HuH-7.5 (cell line): ENCODE measurements at regions not wholly inside any gene's neighbourhood (a gene's known extent, or its start where the extent isn't known, plus 50 kb on each side); places are given as distances from the start of the nearest gene placed in this dataset.
"Not testable (repeated sequence)": the region's sequence is repeated elsewhere in the genome, so short reads cannot be mapped to it uniquely, and the experiment has no call there.

ENCODE experiments used
- DNase-seq: peaks from one replicate; pipeline ENCODE4 v3.0.0; 2011; ENCODE audit warnings: low spot score

DNA sequence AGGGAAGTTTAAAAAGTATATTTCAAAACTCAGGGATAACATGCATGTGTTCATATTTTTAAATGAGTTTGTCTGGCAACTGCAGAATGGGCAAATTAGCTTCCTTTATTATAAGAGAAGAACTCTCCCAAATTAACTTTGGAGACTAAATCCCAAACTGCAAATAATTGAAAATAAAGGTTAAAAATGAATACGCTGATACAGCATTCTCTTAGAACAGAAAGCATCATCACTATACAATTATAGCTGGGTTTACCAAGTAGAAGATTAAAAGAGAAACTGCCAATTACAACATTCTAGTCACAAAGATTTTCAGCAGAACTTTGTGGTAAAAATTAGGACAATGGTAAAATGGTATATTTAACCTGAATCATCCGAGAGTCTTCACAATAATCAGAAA is 73.3 kb downstream of the OLFM4 start:
- DNase-seq: no peak

DNA sequence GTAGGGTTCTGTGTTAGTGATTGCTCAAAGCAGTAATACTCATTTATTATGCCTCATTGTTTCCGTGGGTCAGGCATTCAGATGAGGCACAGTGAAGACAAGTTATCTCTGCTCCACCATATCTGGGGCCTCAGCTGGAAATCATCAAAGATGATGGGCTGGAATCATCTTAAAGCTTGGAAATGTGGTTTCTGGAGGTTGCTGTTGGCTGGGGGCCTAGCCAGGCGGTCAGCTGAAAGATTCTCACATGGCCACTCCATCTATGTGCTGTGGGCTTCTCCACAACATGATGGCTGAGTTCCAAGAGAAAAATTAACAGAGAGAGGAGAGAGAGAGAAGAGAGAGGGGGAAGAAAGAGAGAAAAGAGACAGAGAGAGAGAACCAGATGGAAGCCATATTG is 75.5 kb downstream of the OLFM4 start:
- DNase-seq: no peak

GRCh38 chr13:53105477-53105876 is 76.9 kb downstream of the OLFM4 start:
- DNase-seq: no peak

DNA sequence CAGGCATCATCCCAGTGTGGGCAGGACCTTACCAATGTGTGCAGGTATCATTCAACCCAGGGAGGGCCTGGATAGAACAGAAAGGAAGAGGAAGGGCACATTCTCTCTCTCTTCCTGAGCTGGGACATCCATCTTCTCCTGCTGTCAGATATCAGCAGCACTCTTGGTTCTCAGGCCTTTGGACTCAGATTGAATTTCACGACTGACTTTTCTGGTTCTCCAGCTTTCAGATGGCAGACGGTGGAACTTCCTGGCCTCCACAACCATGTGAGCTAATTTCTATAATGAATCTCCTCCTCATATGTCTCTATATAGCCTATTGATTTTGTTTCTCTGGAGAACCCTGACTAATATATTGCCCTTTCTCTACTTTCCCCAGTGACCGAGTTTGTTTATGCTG is 77.3 kb downstream of the OLFM4 start:
- no peak for DNase-seq

DNA sequence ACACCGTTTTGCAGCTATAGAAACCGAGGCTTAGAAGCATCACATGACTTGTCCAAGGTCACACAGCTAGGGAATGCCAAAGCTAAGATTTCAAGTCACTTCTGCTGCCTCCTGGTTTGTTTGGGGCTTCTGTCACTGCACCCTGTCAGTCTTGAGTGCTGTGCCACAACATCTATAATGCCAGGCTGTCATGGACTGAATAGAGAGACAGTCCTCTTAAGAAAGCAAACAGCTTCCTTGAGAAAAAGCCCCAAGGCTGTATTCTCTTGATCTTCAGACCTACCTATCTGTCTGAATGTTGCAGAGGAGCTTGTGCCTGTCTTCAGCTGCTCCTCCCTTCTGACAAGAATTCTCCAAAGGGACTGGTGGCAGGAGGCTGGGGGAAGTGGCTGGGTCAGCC is 81.6 kb downstream of the OLFM4 start:
- no peak for DNase-seq

DNA sequence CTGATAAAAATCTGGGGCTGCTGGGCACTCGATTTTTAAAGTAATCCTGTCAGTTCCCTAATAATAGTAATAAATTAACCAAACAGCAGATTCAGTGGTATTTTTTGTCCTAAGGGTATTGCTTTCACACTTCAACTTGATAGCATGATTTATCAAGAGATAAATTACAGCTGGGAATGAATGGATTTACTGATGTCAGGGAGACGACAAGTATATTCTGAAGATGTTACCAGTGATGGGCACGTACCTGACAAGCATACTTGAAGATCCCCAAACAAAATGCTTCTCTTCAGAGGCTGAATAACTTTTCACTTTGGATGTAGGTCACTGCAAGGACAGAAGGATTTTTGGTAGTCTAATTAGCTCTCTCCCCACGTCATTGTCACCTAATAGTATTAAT is 82.0 kb downstream of the OLFM4 start:
- no peak for DNase-seq

DNA sequence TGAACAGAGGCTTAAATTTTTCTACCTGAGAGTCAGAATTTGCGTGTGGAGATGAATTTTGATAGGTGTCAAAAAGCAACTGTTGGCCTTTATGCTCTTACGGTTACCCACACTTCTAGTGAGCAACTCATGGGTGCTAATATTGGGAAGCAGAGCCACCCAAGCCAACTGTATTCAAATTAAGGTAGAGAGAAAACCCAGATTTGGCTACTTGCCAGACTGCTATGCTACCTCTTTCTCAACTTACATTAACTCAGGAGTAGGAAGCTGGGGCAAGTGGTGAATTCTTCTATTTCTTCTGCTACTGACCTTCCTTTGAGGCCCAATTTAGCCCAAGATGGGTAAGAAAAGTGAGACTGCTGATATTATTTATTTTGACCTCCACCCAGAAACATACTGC is 83.9 kb downstream of the OLFM4 start:
- no peak for DNase-seq

DNA sequence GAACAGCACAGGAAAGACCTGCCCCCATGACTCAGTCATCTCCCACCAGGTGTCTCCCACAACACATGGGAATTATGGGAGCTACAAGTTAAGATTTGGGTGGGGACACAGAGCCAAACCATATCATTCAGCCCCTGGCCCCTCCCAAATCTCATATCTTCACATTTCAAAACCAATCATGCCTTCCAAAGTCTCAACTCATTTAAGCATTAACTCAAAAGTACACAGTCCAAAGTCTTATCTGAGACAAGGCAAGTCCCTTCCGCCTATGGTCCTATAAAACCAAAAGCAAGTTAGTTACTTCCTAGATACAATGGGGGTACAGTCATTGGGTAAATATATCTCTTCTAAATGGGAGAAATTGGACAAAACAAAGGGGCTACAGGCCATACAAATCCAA is 88.4 kb downstream of the OLFM4 start:
- not testable (repeated sequence) for DNase-seq

GRCh38 chr13:53121131-53121773 is 92.6 kb downstream of the OLFM4 start:
- DNase-seq: no peak

GRCh38 chr13:53121919-53122318 is 93.3 kb downstream of the OLFM4 start:
- no peak for DNase-seq

DNA sequence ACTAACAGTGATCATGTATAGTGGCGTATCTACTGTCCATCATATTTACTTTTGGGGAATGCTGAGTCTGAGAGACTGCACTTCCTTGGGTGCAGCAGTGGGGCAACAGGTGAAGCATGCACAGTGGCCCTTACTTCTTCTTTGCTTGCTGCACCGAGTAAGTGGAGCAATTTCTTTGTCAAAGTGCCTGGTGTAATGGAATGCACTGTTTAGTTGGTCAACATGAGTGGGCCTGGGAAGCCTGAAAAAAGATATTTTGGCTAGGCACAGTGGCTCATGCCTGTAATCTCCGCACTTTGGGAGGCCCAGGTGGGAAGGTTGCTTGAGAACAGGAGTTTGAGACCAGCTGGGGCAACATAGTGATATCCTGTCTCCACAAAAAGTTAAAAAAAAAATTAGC is 94.9 kb downstream of the OLFM4 start:
- no peak for DNase-seq

DNA sequence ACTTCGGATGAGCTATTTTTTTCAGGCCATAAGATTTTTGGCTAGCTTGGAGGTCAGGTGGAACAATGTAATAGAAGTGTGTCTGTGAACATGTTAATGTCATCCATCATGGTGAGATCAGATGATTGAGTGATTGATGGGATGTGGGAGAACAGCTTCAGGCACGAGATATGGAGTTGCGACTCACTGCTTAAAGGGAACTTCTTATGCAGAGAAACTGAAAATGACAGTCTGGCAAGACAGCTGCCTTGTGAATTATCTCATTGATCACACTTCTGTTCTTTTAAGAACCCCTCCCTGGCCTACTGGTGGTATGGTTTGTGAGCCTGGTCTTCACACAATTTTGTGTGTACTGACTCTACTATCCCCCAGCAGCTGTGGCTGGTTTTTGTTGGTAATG is 96.0 kb downstream of the OLFM4 start:
- no peak for DNase-seq

GRCh38 chr13:53126841-53127245 is 98.2 kb downstream of the OLFM4 start:
- no peak for DNase-seq

GRCh38 chr13:53127373-53127772 is 98.8 kb downstream of the OLFM4 start:
- no peak for DNase-seq

GRCh38 chr13:53129864-53130393 is 101.3 kb downstream of the OLFM4 start:
- no peak for DNase-seq

DNA sequence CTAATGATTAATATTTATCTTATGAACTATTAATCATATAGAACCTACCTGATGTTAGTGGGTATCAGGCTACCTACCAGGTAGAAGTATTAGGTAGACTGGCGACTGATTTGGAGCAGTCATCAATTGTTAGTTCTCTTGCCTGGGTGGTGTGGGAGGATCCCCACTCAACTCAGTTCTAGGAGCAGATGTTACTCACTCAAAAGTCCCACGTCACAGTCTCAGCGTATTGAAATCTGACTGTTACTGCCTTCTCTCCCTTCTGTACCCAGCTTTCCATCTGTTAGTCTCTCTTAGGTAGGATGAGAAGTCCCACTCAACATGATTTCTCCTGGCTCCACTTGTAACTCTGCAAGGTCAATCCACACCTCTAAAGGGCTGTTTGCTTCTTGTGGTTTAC is 102.7 kb downstream of the OLFM4 start:
- no peak for DNase-seq

DNA sequence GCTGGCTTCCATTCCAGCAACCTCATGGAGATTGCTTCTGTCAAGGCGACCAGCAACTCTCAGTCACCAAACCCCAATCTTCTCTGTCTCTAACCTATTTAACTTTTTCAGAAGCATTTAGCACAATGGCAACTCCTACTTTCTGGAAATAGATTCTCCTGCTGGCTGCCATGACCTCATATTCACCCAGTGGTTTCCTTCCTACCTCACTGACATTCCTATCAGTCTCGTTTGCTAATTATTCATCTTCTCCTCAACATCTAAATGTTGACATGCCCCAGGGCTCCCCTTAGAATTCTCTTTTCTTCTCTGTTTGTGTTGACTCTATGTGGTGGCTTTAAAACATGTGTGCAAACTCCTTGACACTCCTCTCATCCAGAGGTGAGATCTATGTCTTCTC is 106.7 kb downstream of the OLFM4 start:
- DNase-seq: no peak

GRCh38 chr13:53136554-53137215 is 108.1 kb downstream of the OLFM4 start:
- DNase-seq: no peak

GRCh38 chr13:53137779-53138178 is 109.2 kb downstream of the OLFM4 start:
- no peak for DNase-seq

- DNase-seq: no peak
Measured at GRCh38 chr13:53138376-53139036, 109.9 kb downstream of the OLFM4 start.

- DNase-seq: no peak
Measured at GRCh38 chr13:53141336-53141735, 112.7 kb downstream of the OLFM4 start.

DNA sequence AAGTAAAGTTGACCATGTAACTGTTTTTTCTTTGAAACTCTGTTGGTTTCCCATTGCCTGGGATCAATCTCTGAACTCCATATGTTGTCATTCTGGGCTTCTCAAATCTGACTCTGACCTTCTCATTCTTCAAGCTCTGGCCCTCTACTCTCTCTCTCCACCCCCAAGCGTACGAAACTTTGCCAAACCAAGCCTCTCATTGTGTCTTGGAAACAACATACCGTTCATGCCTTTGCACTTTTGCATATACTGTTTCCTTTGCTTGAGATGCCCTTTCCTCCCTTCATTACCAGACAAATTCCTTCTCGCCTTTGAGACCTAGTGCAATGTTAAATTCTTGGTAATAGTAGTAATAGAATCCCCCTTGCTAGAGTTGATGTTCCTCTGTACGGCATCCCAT is 113.7 kb downstream of the OLFM4 start:
- DNase-seq: no peak

- no peak for DNase-seq
Measured at GRCh38 chr13:53143757-53144339, 115.2 kb downstream of the OLFM4 start.
